22Rv1 (cell line): ENCODE measurements at regions not wholly inside any gene's neighbourhood (a gene's known extent, or its start where the extent isn't known, plus 50 kb on each side); places are given as distances from the start of the nearest gene placed in this dataset.

Experiments
- H3K27ac ChIP-seq: fragments of 450-650 bp; 2 replicates; pipeline ENCODE4 v1.5.1; 2017
- CTCF ChIP-seq: fragments of 450-650 bp; IDR thresholded peaks from 2 replicates; pipeline ENCODE4 v1.5.1; 2017; ENCODE audit warnings: mild to moderate bottlenecking
- ZFX ChIP-seq: fragments of 450-650 bp; IDR thresholded peaks from 2 replicates; pipeline ENCODE4 v1.6.1; 2017; ENCODE audit warnings: antibody characterized with exemption, borderline replicate concordance

GRCh38 chr21:35144978-35145377, 95.9 kb upstream of the RUNX1 start:
- no peak overlapping the region for H3K27ac ChIP-seq
- TF ChIP-seq ZFX (no peak), CTCF (no peak)

GRCh38 chr21:35142036-35142815, 93.1 kb upstream of the RUNX1 start:
- no peak for TF ChIP-seq ZFX
- TF ChIP-seq CTCF = no peak

GRCh38 chr21:35139382-35139715, 90.2 kb upstream of the RUNX1 start:
- no peak overlapping the region for H3K27ac ChIP-seq

More at GRCh38 chr21:35142036-35142815, 93.1 kb upstream of the RUNX1 start:
- H3K27ac ChIP-seq = no peak overlapping the region

GRCh38 chr21:35138665-35139381, 89.7 kb upstream of the RUNX1 start:
- H3K27ac ChIP-seq = no peak overlapping the region
- TF ChIP-seq CTCF = no peak
- TF ChIP-seq ZFX = no peak

More at GRCh38 chr21:35139382-35139715, 90.2 kb upstream of the RUNX1 start:
- TF ChIP-seq CTCF (no peak), ZFX (no peak)

- H3K27ac ChIP-seq = no peak overlapping the region
- TF ChIP-seq ZFX (no peak), CTCF (no peak)
Measured at GRCh38 chr21:35136586-35137219, 87.6 kb upstream of the RUNX1 start.

- TF ChIP-seq CTCF (no peak), ZFX (no peak)
- no peak overlapping the region for H3K27ac ChIP-seq
Measured at GRCh38 chr21:35136106-35136505, 87.0 kb upstream of the RUNX1 start.
